Skin epidermis (tissue), 12 donors: ENCODE measurements at regions not wholly inside any gene's neighbourhood (a gene's known extent, or its start where the extent isn't known, plus 50 kb on each side); places are given as distances from the start of the nearest gene placed in this dataset.
"Not testable (repeated sequence)": the region's sequence is repeated elsewhere in the genome, so short reads cannot be mapped to it uniquely, and the experiment has no call there.

Source experiments
- H3K27ac ChIP-seq, 21 experiments: fragments of 200-600 bp; sonication (generic) in 11 of 21; one replicate each; pipeline ENCODE4 v1.5.0; 2020; ENCODE audit warnings: mild to moderate bottlenecking in 3 of 21, inconsistent platforms in 2 of 21, moderate library complexity in 2 of 21
- H3K4me3 ChIP-seq, 7 experiments: fragments of 200-600 bp; sonication (generic) in 2 of 7; one replicate each; pipeline ENCODE4 v1.5.0; 2020; ENCODE audit warnings: inconsistent platforms in 2 of 7, mild to moderate bottlenecking in 2 of 7, moderate library complexity in 1 of 7

DNA sequence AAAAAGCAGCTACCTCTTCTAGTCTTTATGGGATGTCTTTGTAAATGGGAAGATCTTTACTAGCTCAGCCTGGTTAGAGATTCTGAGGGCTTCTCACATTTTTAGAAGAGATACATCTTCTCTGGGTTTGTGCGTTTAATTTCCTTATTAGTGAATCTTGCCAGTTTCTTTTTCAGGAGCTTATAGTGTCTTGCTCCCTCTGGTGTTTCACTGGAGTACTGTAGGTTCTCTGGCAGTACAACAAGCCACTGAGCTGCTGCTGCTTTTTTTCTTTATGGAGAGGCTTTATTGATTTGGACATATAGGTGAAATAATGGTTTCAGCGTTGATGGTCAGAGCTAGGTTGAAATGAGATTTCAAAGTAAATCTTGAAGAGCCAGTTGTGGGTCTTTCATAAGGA, 82.9 kb downstream of the LAS1L start:
- Histone ChIP-seq H3K4me3 (no peak overlapping the region), H3K27ac (no peak overlapping the region)

DNA sequence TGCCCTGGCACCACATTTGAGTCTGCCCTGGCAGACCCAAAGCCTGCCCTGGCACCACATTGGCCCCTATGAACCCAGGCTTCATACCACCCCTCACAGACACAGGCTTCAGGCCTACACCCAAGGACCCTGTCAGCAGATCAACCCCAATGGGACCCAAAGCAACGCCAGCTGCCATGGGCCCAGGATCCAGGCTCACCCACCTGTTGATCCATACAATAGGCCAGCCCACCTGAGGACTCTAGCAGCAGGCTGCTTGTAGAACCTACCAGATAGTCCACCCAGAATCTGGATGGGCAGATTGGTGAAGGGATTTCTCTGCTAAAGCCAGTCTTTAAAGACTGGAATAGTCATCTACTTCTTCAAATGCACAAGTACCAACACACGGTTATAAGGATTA, 114.4 kb downstream of the LAS1L start:
- Histone ChIP-seq H3K27ac (no peak overlapping the region), H3K4me3 (no peak overlapping the region)

DNA sequence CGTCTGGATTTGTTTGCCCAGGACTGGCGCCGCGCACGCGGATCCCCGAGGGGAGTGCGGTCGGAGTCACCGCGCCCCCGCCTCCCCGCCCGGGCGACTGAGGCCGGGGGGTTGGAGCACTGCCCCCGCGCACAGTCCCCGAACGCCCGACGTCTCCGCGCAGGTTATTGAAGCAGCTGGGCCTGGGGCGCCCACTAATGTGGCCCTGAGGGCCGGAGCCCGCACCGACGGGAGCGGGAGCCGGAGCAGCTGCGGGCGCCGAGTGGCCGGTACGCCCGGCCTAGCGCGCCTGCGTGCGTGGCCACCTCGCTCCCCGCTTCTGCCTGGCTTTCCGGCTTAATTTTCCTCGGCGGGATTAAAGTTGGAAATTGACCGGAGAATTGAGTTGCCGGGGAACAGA, 126.9 kb downstream of the LAS1L start:
- H3K4me3 ChIP-seq, result peak overlapping the region in 3 of 7 experiments; percentile 3 to 22 (median 5)
- H3K27ac ChIP-seq, result not testable (repeated sequence)

DNA sequence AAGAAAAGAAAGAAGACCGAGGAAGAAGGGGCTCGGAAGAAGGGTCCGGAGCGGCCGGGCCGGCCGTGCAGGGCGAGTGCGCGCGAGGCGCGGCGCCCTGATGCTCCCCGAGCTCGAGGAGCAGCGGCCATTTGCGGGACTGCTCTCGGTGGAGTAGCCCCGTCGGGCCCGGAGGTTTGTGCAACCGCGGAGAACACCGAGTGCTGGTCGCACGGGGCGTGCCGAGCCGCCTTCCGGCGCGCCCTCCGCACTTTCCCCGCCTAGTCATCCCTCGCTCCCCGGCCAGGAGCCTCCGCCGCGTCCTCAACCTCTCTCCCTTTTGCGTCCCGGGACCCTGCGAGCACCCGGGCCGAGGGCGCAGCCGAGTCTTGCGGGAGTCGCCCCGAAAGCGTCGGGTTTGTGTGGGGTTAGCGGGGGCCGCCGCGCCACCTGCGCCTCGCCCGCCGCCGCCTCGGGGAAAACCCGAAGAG, 127.4 kb downstream of the LAS1L start:
- H3K4me3 ChIP-seq, result peak overlapping the region in 3 of 7 experiments; percentile 3 to 22 (median 5)

DNA sequence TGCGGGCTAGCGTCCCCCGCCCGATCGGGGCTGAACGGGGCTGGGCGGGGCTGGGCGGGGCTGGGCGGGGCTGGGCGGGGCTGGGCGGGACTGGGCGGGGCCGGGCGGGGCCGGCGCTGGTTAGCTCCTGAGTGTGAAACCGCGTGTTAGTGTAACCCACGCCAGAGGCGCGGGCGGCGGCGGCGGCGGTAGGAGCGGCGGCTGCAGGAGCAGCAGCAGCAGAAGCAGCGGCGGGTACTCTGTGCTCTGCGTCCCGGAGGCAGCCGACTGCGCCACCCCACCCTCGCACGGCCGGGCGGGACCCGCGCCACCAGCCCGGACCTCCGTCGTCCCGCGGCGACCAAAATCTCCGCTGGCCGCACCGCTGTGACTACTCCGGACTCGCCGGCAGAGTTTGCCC, 128.1 kb downstream of the LAS1L start:
- Histone ChIP-seq H3K27ac (no peak overlapping the region), H3K4me3 (no peak overlapping the region)

More for the DNA sequence above, 127.4 kb downstream of the LAS1L start:
- H3K27ac ChIP-seq, result no peak overlapping the region

DNA sequence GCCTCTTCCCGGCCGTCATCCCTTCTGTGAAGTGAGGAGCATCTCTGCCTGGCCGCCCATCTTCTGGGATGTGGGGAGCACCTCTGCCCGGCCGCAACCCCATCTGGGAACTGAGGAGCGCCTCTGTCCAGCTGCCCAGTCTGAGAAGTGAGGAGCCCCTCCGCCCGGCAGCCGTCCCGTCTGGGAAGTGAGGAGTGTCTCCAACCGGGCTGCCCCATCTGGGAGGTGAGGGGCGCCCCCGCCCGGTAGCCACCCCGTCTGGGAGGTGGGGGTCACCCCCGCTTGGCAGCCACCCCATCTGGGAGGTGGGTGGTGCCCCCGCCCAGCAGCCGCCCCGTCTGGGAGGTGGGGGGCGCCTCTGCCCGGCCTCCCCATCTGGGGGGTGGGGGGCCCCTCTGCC, 142.3 kb downstream of the LAS1L start:
- H3K27ac ChIP-seq, result no peak overlapping the region
- no peak overlapping the region for H3K4me3 ChIP-seq

DNA sequence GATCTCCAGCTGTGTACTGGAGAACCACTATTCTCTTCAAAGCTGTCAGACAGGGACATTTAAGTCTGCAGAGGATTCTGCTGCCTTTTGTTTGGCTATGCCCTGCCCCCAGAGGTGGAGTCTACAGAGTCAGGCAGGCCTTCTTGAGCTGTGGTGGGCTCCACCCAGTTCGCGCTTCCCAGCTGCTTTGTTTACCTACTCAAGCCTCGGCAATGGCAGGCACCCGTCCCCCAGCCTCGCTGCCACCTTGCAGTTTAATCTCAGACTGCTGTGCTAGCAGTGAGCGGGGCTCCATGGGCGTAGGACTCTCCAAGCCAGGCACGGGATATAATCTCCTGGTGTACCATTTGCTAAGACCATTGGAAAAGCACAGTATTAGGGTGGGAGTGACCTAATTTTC, 145.5 kb downstream of the LAS1L start:
- not testable (repeated sequence) for H3K27ac ChIP-seq, H3K4me3 ChIP-seq
